Keratinocyte (primary cell): ENCODE measurements at regions not wholly inside any gene's neighbourhood (a gene's known extent, or its start where the extent isn't known, plus 50 kb on each side); places are given as distances from the start of the nearest gene placed in this dataset.

Experiments used
- DNase-seq: peaks from one replicate; pipeline ENCODE4 v3.0.0-alpha.2; 2011; ENCODE audit warnings: low read depth, missing footprints, low spot score
- FAIRE-seq: peaks from 2 replicates; lab custom pipeline; 2011; peaks lifted over from hg19 to GRCh38; lab: Jason Lieb, UNC
- H2AFZ ChIP-seq: 2 replicates; pipeline ENCODE4 v1.6.0; 2012; ENCODE audit warnings: low read length, control low read depth, inconsistent platforms; ENCODE audit not compliant: control insufficient read depth
- H3K27ac ChIP-seq: 2 replicates; pipeline ENCODE4 v1.5.1; 2011; ENCODE audit warnings: low read length; ENCODE audit not compliant: control insufficient read depth, insufficient read depth
- H3K27me3 ChIP-seq: 3 replicates; pipeline ENCODE4 v1.6.0; 2011; ENCODE audit warnings: low read length; ENCODE audit not compliant: control insufficient read depth, insufficient read depth; ENCODE audit errors: extremely low read depth
- H3K36me3 ChIP-seq, 2 experiments: 2 replicates in 1 of 2; 3 replicates in 1 of 2; pipeline ENCODE4 v1.5.1; 2011; ENCODE audit warnings: low read length in 2 of 2, mild to moderate bottlenecking in 1 of 2; ENCODE audit not compliant: control insufficient read depth in 2 of 2, insufficient read depth in 2 of 2; ENCODE audit errors: extremely low read depth in 1 of 2
- H3K4me1 ChIP-seq: 3 replicates; pipeline ENCODE4 v1.5.1; 2011; ENCODE audit warnings: low read length; ENCODE audit not compliant: control insufficient read depth, insufficient read depth; ENCODE audit errors: extremely low read depth
- H3K4me2 ChIP-seq: 3 replicates; pipeline ENCODE4 v1.6.0; 2011; ENCODE audit warnings: low read depth, low read length; ENCODE audit not compliant: control insufficient read depth, insufficient read depth; ENCODE audit errors: extremely low read depth
- H3K4me3 ChIP-seq, 3 experiments: fragments of 200-600 bp in 1 of 3; sonication (generic) in 1 of 3; 2 replicates in 2 of 3; 3 replicates in 1 of 3; pipeline ENCODE4 v1.5.1; 2011 to 2016; ENCODE audit warnings: low read length in 3 of 3, mild to moderate bottlenecking in 3 of 3, control low read depth in 2 of 3, inconsistent platforms in 1 of 3, low read depth in 1 of 3, mixed read lengths in 1 of 3, mixed run types in 1 of 3, moderate library complexity in 1 of 3; ENCODE audit not compliant: control insufficient read depth in 2 of 3, insufficient read depth in 2 of 3; ENCODE audit errors: extremely low read depth in 1 of 3
- H3K79me2 ChIP-seq: 2 replicates; pipeline ENCODE4 v1.6.0; 2012; ENCODE audit warnings: low read length; ENCODE audit not compliant: control insufficient read depth, insufficient read depth
- H3K9ac ChIP-seq: 3 replicates; pipeline ENCODE4 v1.6.0; 2011; ENCODE audit warnings: low read length; ENCODE audit not compliant: control insufficient read depth, insufficient read depth; ENCODE audit errors: extremely low read depth
- H3K9me1 ChIP-seq: 3 replicates; pipeline ENCODE4 v1.6.0; 2011; ENCODE audit warnings: low read length; ENCODE audit not compliant: control insufficient read depth, insufficient read depth; ENCODE audit errors: extremely low read depth
- H3K9me3 ChIP-seq: 2 replicates; pipeline ENCODE4 v1.5.1; 2012; ENCODE audit warnings: low read depth, low read length; ENCODE audit not compliant: control insufficient read depth
- H4K20me1 ChIP-seq: 3 replicates; pipeline ENCODE4 v1.6.0; 2011; ENCODE audit warnings: low read length; ENCODE audit not compliant: control insufficient read depth, insufficient read depth; ENCODE audit errors: extremely low read depth
- CTCF ChIP-seq, 3 experiments: IDR thresholded peaks in 1 of 3; conservative IDR thresholded peaks in 1 of 3; optimal IDR thresholded peaks in 1 of 3; 2 replicates in 2 of 3; 3 replicates in 1 of 3; pipeline versions ENCODE3 to v1.5.1; 2011; ENCODE audit warnings: low read length in 3 of 3, mild to moderate bottlenecking in 3 of 3, moderate library complexity in 2 of 3, control low read depth in 1 of 3, inconsistent platforms in 1 of 3; ENCODE audit not compliant: insufficient read depth in 2 of 3; ENCODE audit errors: extremely low read depth in 1 of 3
- EZH2 ChIP-seq: IDR thresholded peaks from one replicate; pipeline ENCODE4 v1.6.1; 2012; ENCODE audit warnings: inconsistent platforms, mild to moderate bottlenecking, low read length, moderate library complexity
- dilution Hi-C: fragments of 300-500 bp; cut with MboI; formaldehyde crosslinking; loops from one replicate; pipeline ENCODE4 v1.7.0; 2020; ENCODE audit warnings: low sequenced_read_pairs; ENCODE audit not compliant: extremely low pct_ligation_motif_present

- no peak overlapping the region for H3K4me3 ChIP-seq
- DNase-seq (no peak), FAIRE-seq (no peak)
- no peaks in the 10 kb centered on the region for H3K9me1 ChIP-seq
- H3K27me3 ChIP-seq = no peaks in the 10 kb centered on the region
- no peaks in the 10 kb centered on the region for H3K36me3 ChIP-seq
- H3K4me2 ChIP-seq = no peak overlapping the region
- TF ChIP-seq CTCF (optimal IDR thresholded peaks at IDR 0.05 in 1 of 3, IDR thresholded peaks at IDR 0.05 in 1 of 3, conservative IDR thresholded peaks at IDR 0.05 in 1 of 3; ENCODE audit: extremely low read depth in 1 of 3, insufficient read depth in 2 of 3, low read length in 3 of 3) = no peak
- no peak for TF ChIP-seq EZH2
- H3K9me3 ChIP-seq = no peaks in the 10 kb centered on the region
- no peak overlapping the region for H3K9ac ChIP-seq
- H3K27ac ChIP-seq = no peak overlapping the region
- dilution Hi-C loops = no loop called here
- H4K20me1 ChIP-seq = no peaks in the 10 kb centered on the region
- H3K4me1 ChIP-seq = peaks cover 11% of the 10 kb centered on the region
- H2AFZ ChIP-seq = no peak overlapping the region
- no peaks in the 10 kb centered on the region for H3K79me2 ChIP-seq
These were observed 155.0 kb downstream of the GJA1 start for GRCh38 chr6:121590438-121590837.

- dilution Hi-C loops = no loop called here
- TF ChIP-seq CTCF (optimal IDR thresholded peaks at IDR 0.05 in 1 of 3, IDR thresholded peaks at IDR 0.05 in 1 of 3, conservative IDR thresholded peaks at IDR 0.05 in 1 of 3; ENCODE audit: extremely low read depth in 1 of 3, insufficient read depth in 2 of 3, low read length in 3 of 3) = no peak
- TF ChIP-seq EZH2 = no peak
- FAIRE-seq = no peak
- Histone ChIP-seq H4K20me1 (no peaks in the 10 kb centered on the region), H3K79me2 (no peaks in the 10 kb centered on the region), H2AFZ (no peak overlapping the region), H3K9ac (no peak overlapping the region), H3K4me3 (no peak overlapping the region), H3K4me1 (peaks cover 14% of the 10 kb centered on the region), H3K27me3 (no peaks in the 10 kb centered on the region), H3K9me1 (no peaks in the 10 kb centered on the region), H3K9me3 (no peaks in the 10 kb centered on the region), H3K27ac (no peak overlapping the region), H3K4me2 (no peak overlapping the region), H3K36me3 (no peaks in the 10 kb centered on the region)
- no peak for DNase-seq
These were observed 155.5 kb downstream of the GJA1 start for GRCh38 chr6:121590916-121591315.
